Peyer's patch (tissue), 4 donors: ENCODE measurements at regions not wholly inside any gene's neighbourhood (a gene's known extent, or its start where the extent isn't known, plus 50 kb on each side); places are given as distances from the start of the nearest gene placed in this dataset.

Source experiments
- POLR2A ChIP-seq, 2 donors: fragments of 450-650 bp; IDR thresholded peaks; one replicate each; pipeline ENCODE4 v1.5.1; 2017; ENCODE audit warnings: antibody characterized with exemption in 2 of 2, mild to moderate bottlenecking in 2 of 2, moderate library complexity in 2 of 2
- TF ChIP-seq, protein P1 (sequence below), 6 experiments: fragments of 450-650 bp in 4 of 6; fragments of 200-600 bp in 2 of 6; sonication (generic) in 1 of 6; IDR thresholded peaks; one replicate each; pipeline ENCODE4 v1.5.1; 2017 to 2019; ENCODE audit warnings: antibody characterized with exemption in 6 of 6, mild to moderate bottlenecking in 3 of 6, moderate library complexity in 1 of 6

DNA sequence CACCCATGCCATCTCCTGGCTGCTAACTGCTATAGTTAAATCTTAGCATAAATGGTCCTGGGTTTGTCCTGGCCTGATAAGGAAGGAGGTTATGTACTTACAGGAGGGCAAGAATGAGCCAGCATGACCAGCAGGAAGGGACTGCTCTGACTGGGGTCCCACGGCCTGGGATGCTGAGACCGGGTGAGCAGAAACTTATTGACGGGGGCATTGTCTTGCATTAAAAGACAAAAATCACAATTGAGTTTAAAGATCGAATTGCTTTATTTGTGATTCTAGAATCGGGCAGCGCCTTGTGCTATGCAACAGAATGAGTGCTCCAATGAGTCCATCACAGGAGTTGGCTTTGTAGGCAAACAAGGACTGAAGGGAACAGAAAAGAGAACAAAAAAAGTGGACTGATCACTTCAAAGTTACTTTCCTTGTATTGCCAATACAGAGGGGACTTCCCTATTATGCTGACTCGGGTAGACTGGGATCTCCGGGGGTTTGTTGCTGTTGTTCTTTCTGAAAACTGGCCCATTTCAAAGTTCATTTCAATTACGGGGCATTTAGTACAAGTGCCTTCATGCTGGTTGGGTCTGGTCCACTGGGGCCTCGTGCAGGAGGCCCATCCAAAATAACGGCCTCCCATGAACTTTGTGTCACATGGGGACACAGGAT lies 87.1 kb upstream of the SLC66A3 start:
- no peak for TF ChIP-seq POLR2A (IDR thresholded peaks at IDR 0.05)
- TF ChIP-seq, protein P1, sequence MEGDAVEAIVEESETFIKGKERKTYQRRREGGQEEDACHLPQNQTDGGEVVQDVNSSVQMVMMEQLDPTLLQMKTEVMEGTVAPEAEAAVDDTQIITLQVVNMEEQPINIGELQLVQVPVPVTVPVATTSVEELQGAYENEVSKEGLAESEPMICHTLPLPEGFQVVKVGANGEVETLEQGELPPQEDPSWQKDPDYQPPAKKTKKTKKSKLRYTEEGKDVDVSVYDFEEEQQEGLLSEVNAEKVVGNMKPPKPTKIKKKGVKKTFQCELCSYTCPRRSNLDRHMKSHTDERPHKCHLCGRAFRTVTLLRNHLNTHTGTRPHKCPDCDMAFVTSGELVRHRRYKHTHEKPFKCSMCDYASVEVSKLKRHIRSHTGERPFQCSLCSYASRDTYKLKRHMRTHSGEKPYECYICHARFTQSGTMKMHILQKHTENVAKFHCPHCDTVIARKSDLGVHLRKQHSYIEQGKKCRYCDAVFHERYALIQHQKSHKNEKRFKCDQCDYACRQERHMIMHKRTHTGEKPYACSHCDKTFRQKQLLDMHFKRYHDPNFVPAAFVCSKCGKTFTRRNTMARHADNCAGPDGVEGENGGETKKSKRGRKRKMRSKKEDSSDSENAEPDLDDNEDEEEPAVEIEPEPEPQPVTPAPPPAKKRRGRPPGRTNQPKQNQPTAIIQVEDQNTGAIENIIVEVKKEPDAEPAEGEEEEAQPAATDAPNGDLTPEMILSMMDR (IDR thresholded peaks at IDR 0.05), result no peak
